Anterior cingulate cortex (tissue), 58 donors: ENCODE measurements at regions not wholly inside any gene's neighbourhood (a gene's known extent, or its start where the extent isn't known, plus 50 kb on each side); places are given as distances from the start of the nearest gene placed in this dataset.

Source experiments
- DNase-seq, 58 donors: peaks; one replicate each; lab custom pipeline; 2025; lab: John Stamatoyannopoulos, UW

GRCh38 chr10:57260175-57260574, 899.1 kb upstream of the ZWINT start:
- no peak for DNase-seq

- peak in 1 of 58 donors; percentile 7 for DNase-seq
Measured at GRCh38 chr10:57249615-57250281, 888.7 kb upstream of the ZWINT start.

DNA sequence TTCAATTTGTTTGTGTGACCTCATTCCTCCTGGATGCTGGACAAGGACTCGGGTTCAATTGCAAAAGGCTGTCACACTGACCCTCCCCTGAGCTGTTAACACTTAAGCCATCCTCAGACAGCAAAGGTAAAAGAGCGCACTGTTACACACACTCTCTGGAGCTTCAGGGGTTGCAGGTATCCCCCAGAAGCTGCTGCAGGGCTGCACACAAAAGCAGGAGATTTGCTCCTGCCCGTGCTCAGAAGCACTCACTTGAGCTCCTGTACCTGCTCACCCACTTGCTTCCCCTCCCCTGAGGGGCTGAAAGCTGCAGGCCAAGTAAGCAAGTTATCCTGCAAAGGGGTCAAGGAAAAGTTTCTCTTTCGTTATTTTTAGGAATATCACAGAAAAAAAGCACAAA, 886.2 kb upstream of the ZWINT start:
- DNase-seq, result no peak

DNA sequence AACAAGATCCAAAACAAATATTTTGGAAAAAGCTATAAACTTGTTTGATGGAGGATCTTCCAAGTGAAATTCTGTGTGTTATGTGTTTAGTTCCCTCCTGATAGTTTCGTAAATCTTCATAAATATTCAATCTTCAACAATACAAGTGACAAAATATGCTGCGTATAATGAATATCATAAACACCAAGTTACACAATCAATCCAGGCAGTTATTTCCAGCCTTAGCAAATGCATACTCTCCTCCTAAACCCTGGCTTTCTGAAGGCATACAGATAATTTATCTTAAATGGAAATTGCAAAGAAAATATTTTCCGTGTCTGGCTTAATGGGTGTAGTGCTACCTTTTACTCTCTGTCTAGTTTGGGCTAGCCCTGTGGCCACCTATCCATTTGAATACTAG, 864.9 kb upstream of the ZWINT start:
- no peak for DNase-seq

- DNase-seq, result no peak
Measured at GRCh38 chr10:57224811-57225210, 863.8 kb upstream of the ZWINT start.

- no peak for DNase-seq
Measured at GRCh38 chr10:57222603-57223002, 861.5 kb upstream of the ZWINT start.

GRCh38 chr10:57222129-57222528, 861.1 kb upstream of the ZWINT start:
- DNase-seq, result no peak

GRCh38 chr10:57221674-57222073, 860.6 kb upstream of the ZWINT start:
- DNase-seq, result no peak

DNA sequence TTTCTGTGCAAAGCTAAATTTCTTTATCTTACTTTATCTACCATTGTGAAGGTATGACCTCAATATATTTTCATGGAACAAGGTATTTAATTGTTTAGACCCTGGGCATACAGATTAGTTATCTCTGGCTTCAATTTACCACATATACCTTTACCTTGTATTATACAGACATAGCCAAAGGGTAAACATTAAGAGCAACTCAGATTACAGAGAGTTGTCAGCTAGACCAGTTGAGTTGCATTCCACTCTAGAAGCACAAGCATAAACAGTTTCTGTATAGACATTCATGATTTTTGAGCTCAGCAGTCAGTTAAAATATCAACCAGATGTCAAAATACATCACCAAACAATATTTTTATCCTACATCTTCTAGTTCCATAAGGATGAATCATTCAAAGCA, 857.3 kb upstream of the ZWINT start:
- no peak for DNase-seq

- no peak for DNase-seq
Measured at GRCh38 chr10:57202356-57202755, 841.3 kb upstream of the ZWINT start.

GRCh38 chr10:57188846-57189245, 827.8 kb upstream of the ZWINT start:
- DNase-seq, result no peak

DNA sequence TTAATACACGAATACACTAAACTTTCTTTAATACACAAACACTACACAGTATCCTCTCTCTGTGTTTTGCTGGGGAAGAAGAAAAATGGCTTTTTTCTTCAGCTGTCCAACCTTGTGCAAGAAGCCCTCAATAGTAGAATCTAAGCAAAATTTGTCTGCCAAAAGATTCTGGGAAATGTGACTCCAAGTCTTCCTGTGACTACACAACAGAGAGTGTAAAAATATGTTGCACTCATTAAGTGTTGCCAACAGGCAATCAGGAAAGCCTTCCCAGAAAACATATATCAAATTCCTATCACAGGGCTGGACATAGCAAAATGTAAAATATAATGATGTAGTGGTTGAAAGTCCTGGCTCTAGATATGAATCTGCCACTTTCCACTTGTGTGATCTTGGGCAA, 825.1 kb upstream of the ZWINT start:
- no peak for DNase-seq

DNA sequence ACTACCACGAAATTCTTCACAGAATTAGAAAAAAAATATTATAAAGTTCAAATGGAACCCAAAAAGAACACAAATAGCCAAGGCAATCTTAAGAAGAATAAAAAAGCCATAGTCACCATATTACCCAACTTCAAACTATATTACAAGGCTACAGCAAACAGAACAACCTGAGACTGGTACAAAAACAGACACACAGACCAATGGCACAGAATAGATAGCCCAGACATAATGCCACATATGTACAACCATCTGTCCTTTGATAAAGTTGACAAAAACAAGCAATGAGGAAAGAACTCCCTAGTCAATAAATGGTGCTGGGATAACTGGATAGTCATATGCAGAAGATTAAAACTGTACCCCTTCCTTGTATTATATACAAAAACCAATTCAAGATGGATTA, 808.5 kb upstream of the ZWINT start:
- DNase-seq, result no peak

GRCh38 chr10:57168611-57169240, 807.7 kb upstream of the ZWINT start:
- no peak for DNase-seq

DNA sequence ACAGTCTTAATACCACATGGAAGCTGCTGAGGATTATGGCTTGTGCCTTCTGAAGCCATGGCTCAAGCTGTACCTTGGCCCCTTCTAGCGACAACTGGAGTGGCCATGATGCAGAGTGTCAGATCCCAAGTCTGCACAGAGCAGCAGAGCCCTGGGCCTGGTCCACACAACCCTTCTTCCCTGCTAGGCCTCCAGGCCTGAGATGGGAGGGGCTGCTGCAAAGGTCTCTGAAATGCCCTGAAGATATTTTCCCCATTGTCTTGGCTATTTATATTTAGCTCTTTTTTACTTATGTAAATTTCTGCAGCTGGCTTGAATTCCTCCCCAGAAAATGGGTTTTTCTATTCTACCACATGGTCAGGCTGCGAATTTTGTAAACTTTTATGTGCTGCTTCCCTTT, 804.6 kb upstream of the ZWINT start:
- no peak for DNase-seq

- DNase-seq, result no peak
Measured at GRCh38 chr10:57162231-57162630, 801.2 kb upstream of the ZWINT start.

- no peak for DNase-seq
Measured at GRCh38 chr10:57161157-57161556, 800.1 kb upstream of the ZWINT start.

GRCh38 chr10:57145548-57145947, 784.5 kb upstream of the ZWINT start:
- DNase-seq, result no peak

- no peak for DNase-seq
Measured at GRCh38 chr10:57142925-57143576, 782.0 kb upstream of the ZWINT start.

DNA sequence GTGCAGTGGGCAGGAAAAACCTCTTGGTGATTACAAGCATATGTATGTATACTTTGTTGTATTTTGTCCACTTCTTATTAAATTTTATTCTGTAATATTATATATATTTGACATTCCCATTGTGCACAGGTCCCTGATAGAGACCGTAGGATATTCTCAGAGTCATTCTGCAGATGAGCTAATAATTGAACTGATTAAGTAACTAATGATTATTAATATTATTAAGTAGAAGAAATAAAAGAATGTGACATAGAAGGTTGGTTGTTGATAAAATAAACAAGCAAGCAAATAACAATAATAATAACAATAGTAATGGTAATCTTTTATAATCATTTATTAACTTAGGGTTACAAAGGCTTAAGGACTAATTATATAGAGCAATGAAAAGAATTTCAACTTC, 780.6 kb upstream of the ZWINT start:
- no peak for DNase-seq

GRCh38 chr10:57119684-57120083, 758.6 kb upstream of the ZWINT start:
- DNase-seq, result no peak

DNA sequence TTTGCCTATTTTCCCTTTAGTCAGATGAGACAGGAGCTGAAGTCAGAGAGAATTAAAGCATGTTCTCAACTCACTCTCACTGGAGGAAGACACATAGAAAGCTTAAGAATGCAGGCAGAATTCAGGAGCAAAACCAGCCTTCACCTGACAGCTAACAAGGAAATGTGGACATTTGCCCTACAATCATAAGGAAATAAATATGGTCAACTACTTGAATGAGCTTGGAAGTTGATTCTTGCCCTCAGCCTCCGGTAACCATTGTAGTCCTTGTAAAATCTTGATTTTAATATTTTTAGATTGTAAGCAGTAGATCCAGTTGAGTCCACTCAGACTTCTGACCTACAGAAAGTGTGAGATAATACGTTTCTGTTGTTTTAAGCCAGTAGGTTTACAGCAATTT, 752.5 kb upstream of the ZWINT start:
- no peak for DNase-seq
